Testis (tissue), 2 donors: ENCODE measurements at regions not wholly inside any gene's neighbourhood (a gene's known extent, or its start where the extent isn't known, plus 50 kb on each side); places are given as distances from the start of the nearest gene placed in this dataset.

Experiments
- DNase-seq: peaks from one replicate; pipeline ENCODE4 v3.0.0-alpha.2; 2019
- H3K27ac ChIP-seq, 2 donors: fragments of 200-600 bp; sonication (generic); one replicate each; pipeline ENCODE4 v1.5.1; 2019
- H3K27me3 ChIP-seq: fragments of 200-600 bp; sonication (generic); one replicate; pipeline ENCODE4 v1.5.1; 2019
- H3K36me3 ChIP-seq: fragments of 200-600 bp; sonication (generic); one replicate; pipeline ENCODE4 v1.5.1; 2017; ENCODE audit warnings: low read depth; ENCODE audit errors: missing control alignments
- H3K4me1 ChIP-seq: fragments of 200-600 bp; sonication (generic); one replicate; pipeline ENCODE4 v1.5.1; 2019
- H3K4me3 ChIP-seq, 2 donors: fragments of 200-600 bp; sonication (generic); one replicate each; pipeline ENCODE4 v1.5.1; 2017 to 2019
- H3K9me3 ChIP-seq: fragments of 200-600 bp; sonication (generic); one replicate; pipeline ENCODE4 v1.5.1; 2017
- POLR2A ChIP-seq: fragments of 450-650 bp; IDR thresholded peaks from one replicate; pipeline ENCODE4 v1.6.1; 2017; ENCODE audit warnings: antibody characterized with exemption, mild to moderate bottlenecking, moderate library complexity
- WGBS, 2 donors: methylation state at CpG; one replicate each; pipeline ENCODE4 v1.1.5; 2018; 5-methylcytosine and 5-hydroxymethylcytosine counted together
- intact Hi-C: fragments of 100-400 bp; cut with DNase I; formaldehyde crosslinking; loops from one replicate; pipeline ENCODE4 v1.15.1; 2023; ENCODE audit warnings: low total_unique reads
- TF ChIP-seq, protein P1 (sequence below), 3 experiments: fragments of 450-650 bp in 2 of 3; fragments of 200-600 bp in 1 of 3; sonication (generic) in 1 of 3; IDR thresholded peaks; one replicate each; pipeline ENCODE4 v1.5.1; 2016 to 2019; ENCODE audit warnings: antibody characterized with exemption in 3 of 3, mild to moderate bottlenecking in 2 of 3, moderate library complexity in 1 of 3

DNA sequence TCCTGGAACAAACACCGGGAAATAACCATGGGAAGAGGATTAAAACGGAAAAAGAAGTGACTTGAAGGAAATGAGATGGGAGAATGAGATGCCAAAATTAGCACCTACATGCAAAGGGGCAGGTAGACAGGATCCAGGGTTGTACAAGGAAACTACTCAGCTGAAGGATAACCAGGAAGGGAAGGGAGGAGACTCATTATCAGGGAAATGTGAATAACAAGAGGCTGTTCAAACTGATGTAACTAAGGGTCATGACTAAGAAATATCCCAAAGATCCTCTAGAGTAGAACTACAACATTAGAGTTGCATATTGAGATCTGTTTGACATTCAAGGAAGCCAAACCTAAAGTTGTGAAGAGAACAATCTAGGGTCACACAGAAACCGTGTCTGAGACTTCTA is 166.2 kb upstream of the SP8 start:
- Histone ChIP-seq H3K27me3 (no peaks in the 10 kb centered on the region), H3K27ac (no peak overlapping the region), H3K4me3 (no peak overlapping the region), H3K4me1 (no peaks in the 10 kb centered on the region), H3K9me3 (no peaks in the 10 kb centered on the region), H3K36me3 (no peaks in the 10 kb centered on the region)
- 20 to 27% methylated on average over 3 of the region's 3 CpGs for WGBS, 2 donors
- TF ChIP-seq, protein P1, sequence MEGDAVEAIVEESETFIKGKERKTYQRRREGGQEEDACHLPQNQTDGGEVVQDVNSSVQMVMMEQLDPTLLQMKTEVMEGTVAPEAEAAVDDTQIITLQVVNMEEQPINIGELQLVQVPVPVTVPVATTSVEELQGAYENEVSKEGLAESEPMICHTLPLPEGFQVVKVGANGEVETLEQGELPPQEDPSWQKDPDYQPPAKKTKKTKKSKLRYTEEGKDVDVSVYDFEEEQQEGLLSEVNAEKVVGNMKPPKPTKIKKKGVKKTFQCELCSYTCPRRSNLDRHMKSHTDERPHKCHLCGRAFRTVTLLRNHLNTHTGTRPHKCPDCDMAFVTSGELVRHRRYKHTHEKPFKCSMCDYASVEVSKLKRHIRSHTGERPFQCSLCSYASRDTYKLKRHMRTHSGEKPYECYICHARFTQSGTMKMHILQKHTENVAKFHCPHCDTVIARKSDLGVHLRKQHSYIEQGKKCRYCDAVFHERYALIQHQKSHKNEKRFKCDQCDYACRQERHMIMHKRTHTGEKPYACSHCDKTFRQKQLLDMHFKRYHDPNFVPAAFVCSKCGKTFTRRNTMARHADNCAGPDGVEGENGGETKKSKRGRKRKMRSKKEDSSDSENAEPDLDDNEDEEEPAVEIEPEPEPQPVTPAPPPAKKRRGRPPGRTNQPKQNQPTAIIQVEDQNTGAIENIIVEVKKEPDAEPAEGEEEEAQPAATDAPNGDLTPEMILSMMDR (IDR thresholded peaks at IDR 0.05): no peak
- no peak for TF ChIP-seq POLR2A
- DNase-seq: no peak
- intact Hi-C loops: no loop called here

DNA sequence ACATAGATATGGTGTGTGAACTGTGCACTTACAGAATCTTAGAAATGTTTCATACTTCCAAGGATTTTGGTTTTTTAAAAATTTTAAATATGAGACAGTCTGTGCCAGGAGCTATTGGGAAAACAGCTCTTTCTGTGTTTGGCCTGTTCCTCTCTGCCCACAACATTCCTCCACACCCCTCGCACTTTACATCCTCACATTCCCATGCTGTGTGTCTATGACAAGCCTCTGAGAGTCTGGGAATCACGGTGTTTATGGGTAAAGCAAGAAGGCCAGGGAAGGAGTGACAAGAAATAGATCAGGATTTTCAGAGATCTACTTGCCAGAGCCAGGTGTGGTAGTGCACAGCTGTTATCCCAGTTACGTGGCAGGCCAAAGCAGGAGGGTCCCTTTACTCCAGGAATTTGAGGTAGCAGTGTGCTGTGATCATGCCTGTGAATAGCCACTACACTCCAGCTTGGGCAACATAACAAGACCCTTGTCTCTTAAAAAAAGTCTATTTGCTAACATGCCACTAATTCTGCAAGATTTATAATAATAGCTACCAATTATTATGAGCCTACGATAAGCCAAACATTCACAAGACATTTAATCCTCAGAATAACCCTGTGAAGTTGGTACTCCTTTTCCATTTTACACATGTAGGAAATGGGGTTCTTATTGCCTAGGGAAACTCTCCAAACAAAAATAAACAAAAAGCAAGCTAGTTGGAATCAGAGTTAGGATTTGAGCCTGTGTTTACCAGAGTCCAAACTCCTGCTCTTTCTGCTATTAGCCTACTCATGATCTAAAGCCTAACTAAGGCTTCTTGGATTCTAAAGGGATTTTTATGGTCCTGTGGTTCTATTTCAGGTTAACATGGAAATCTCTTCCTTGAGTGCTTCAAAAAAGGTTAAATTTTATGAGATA is 168.3 kb upstream of the SP8 start:
- TF ChIP-seq, protein P1 (IDR thresholded peaks at IDR 0.05): no peak
- no peak for TF ChIP-seq POLR2A
- intact Hi-C loops: no loop called here
- Histone ChIP-seq H3K27ac (no peak overlapping the region), H3K9me3 (no peaks in the 10 kb centered on the region), H3K4me3 (no peak overlapping the region), H3K36me3 (no peaks in the 10 kb centered on the region), H3K4me1 (no peaks in the 10 kb centered on the region), H3K27me3 (no peaks in the 10 kb centered on the region)
- 49 to 61% methylated on average over 4 of the region's 4 CpGs for WGBS, 2 donors
- DNase-seq: no peak

DNA sequence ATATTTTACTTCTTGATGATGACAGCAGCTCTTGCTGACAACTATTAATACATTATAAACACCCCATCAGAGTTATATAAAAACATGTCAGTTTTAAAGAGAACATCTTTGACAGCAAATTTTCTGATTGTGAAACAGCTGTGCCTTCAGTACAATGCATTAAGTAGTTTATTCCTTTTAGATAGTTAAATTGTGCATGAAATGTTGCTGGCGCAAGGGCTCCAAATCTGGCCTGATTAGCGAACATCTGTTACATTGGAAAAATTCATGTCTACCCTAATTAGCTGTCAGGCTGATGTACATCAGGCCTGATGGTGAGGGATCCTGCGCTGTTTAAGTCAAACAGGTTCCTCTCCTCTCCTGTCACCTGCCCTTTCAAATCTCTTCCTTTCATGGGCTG is 171.9 kb upstream of the SP8 start:
- TF ChIP-seq POLR2A: no peak
- TF ChIP-seq, protein P1 (IDR thresholded peaks at IDR 0.05): no peak
- Histone ChIP-seq H3K4me1 (no peaks in the 10 kb centered on the region), H3K36me3 (no peaks in the 10 kb centered on the region), H3K4me3 (no peak overlapping the region), H3K27ac (no peak overlapping the region), H3K9me3 (no peaks in the 10 kb centered on the region), H3K27me3 (no peaks in the 10 kb centered on the region)
- intact Hi-C loops: no loop called here
- 35 to 56% methylated on average over 3 of the region's 3 CpGs for WGBS, 2 donors
- no peak for DNase-seq

DNA sequence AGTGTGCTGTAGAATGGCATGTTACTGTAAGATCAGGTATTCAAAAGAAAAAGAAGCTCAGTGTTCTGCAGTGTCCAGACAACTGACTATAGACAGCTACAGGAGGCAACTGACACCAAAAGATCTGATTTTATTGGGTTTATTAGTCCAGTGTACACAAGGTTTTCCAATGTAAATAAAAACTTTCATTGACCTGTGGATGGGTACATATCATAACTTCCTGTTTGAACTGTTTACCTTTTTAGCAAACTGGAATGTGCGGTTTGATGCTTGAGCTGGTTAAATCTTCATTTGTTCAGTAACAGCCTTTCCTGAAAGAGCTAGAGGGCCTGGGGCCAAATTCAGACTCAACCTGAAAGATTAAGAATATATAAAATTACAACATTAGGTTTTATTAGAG is 172.6 kb upstream of the SP8 start:
- no peak for DNase-seq

More for the DNA sequence above, 172.6 kb upstream of the SP8 start:
- 84 to 93% methylated on average over 1 of the region's 1 CpG for WGBS, 2 donors
- no peak for TF ChIP-seq POLR2A
- TF ChIP-seq, protein P1 (IDR thresholded peaks at IDR 0.05): no peak
- Histone ChIP-seq H3K36me3 (no peaks in the 10 kb centered on the region), H3K4me3 (no peak overlapping the region), H3K4me1 (no peaks in the 10 kb centered on the region), H3K27me3 (no peaks in the 10 kb centered on the region), H3K27ac (no peak overlapping the region), H3K9me3 (no peaks in the 10 kb centered on the region)
- intact Hi-C loops: no loop called here
